NCI-H82 (cell line): ENCODE measurements at regions not wholly inside any gene's neighbourhood (a gene's known extent, or its start where the extent isn't known, plus 50 kb on each side); places are given as distances from the start of the nearest gene placed in this dataset.

ENCODE experiments used
- DNase-seq: peaks from one replicate; lab custom pipeline; 2025; lab: John Stamatoyannopoulos, UW

- DNase-seq = no peak
These were observed 580.3 kb upstream of the ZFP42 start for GRCh38 chr4:187415231-187415630.

- no peak for DNase-seq
These were observed 579.4 kb upstream of the ZFP42 start for GRCh38 chr4:187416216-187416615.

- no peak for DNase-seq
These were observed 577.9 kb upstream of the ZFP42 start for GRCh38 chr4:187417721-187418120.

- no peak for DNase-seq
These were observed 572.9 kb upstream of the ZFP42 start for GRCh38 chr4:187422655-187423054.

- no peak for DNase-seq
These were observed 570.9 kb upstream of the ZFP42 start for GRCh38 chr4:187424636-187425035.

GRCh38 chr4:187426511-187426910 is 569.1 kb upstream of the ZFP42 start:
- no peak for DNase-seq

GRCh38 chr4:187432310-187432709 is 563.3 kb upstream of the ZFP42 start:
- DNase-seq = no peak

GRCh38 chr4:187433141-187433540 is 562.4 kb upstream of the ZFP42 start:
- no peak for DNase-seq

- no peak for DNase-seq
These were observed 559.3 kb upstream of the ZFP42 start for GRCh38 chr4:187436251-187436650.

- no peak for DNase-seq
These were observed 551.5 kb upstream of the ZFP42 start for GRCh38 chr4:187444061-187444460.

GRCh38 chr4:187449702-187450101 is 545.9 kb upstream of the ZFP42 start:
- no peak for DNase-seq

GRCh38 chr4:187451776-187452175 is 543.8 kb upstream of the ZFP42 start:
- no peak for DNase-seq

GRCh38 chr4:187460016-187460415 is 535.6 kb upstream of the ZFP42 start:
- no peak for DNase-seq

GRCh38 chr4:187464573-187464972 is 531.0 kb upstream of the ZFP42 start:
- no peak for DNase-seq

GRCh38 chr4:187467224-187467623 is 528.3 kb upstream of the ZFP42 start:
- DNase-seq = no peak

GRCh38 chr4:187469627-187470026 is 525.9 kb upstream of the ZFP42 start:
- no peak for DNase-seq

- DNase-seq = no peak
These were observed 525.5 kb upstream of the ZFP42 start for GRCh38 chr4:187470061-187470460.

GRCh38 chr4:187474238-187474637 is 521.3 kb upstream of the ZFP42 start:
- no peak for DNase-seq

- DNase-seq = no peak
These were observed 519.7 kb upstream of the ZFP42 start for GRCh38 chr4:187475901-187476300.

GRCh38 chr4:187477224-187477623 is 518.3 kb upstream of the ZFP42 start:
- DNase-seq = no peak

- peak; percentile 6 for DNase-seq
These were observed 517.1 kb upstream of the ZFP42 start for GRCh38 chr4:187478292-187479140.

- no peak for DNase-seq
These were observed 516.1 kb upstream of the ZFP42 start for GRCh38 chr4:187479511-187479910.

GRCh38 chr4:187480146-187481145 is 515.1 kb upstream of the ZFP42 start:
- no peak for DNase-seq
